ENCODE measurements at regions not wholly inside any gene's neighbourhood (a gene's known extent, or its start where the extent isn't known, plus 50 kb on each side); places are given as distances from the start of the nearest gene placed in this dataset.

GRCh38 chr2:223469270-223470046, 132.7 kb downstream of the SCG2 start:
- DNase-seq (ENCODE audit: low read depth), result peak; percentile 35
- H3K4me3 ChIP-seq (ENCODE audit: control insufficient read depth, low read depth, low read length), result no peak overlapping the region
- TF ChIP-seq CTCF (IDR thresholded peaks at IDR 0.05; ENCODE audit: control insufficient read depth, insufficient read depth, low read depth, low read length, missing control alignments), result no peak

GRCh38 chr2:223470602-223471001, 131.6 kb downstream of the SCG2 start:
- no peak for DNase-seq (ENCODE audit: low read depth)
- no peak overlapping the region for H3K4me3 ChIP-seq (ENCODE audit: control insufficient read depth, low read depth, low read length)
- no peak for TF ChIP-seq CTCF (IDR thresholded peaks at IDR 0.05; ENCODE audit: control insufficient read depth, insufficient read depth, low read depth, low read length, missing control alignments)

GRCh38 chr2:223472771-223473170, 129.4 kb downstream of the SCG2 start:
- no peak overlapping the region for H3K4me3 ChIP-seq (ENCODE audit: control insufficient read depth, low read depth, low read length)
- DNase-seq (ENCODE audit: low read depth), result no peak
- no peak for TF ChIP-seq CTCF (IDR thresholded peaks at IDR 0.05; ENCODE audit: control insufficient read depth, insufficient read depth, low read depth, low read length, missing control alignments)

GRCh38 chr2:223474893-223475292, 127.3 kb downstream of the SCG2 start:
- TF ChIP-seq CTCF (IDR thresholded peaks at IDR 0.05; ENCODE audit: control insufficient read depth, insufficient read depth, low read depth, low read length, missing control alignments), result no peak
- DNase-seq (ENCODE audit: low read depth), result no peak
- no peak overlapping the region for H3K4me3 ChIP-seq (ENCODE audit: control insufficient read depth, low read depth, low read length)

- no peak for TF ChIP-seq CTCF (IDR thresholded peaks at IDR 0.05; ENCODE audit: control insufficient read depth, insufficient read depth, low read depth, low read length, missing control alignments)
- no peak overlapping the region for H3K4me3 ChIP-seq (ENCODE audit: control insufficient read depth, low read depth, low read length)
- no peak for DNase-seq (ENCODE audit: low read depth)
Observed at GRCh38 chr2:223475901-223476300, 126.3 kb downstream of the SCG2 start.

GRCh38 chr2:223477318-223477717, 124.8 kb downstream of the SCG2 start:
- DNase-seq (ENCODE audit: low read depth), result no peak
- no peak for TF ChIP-seq CTCF (IDR thresholded peaks at IDR 0.05; ENCODE audit: control insufficient read depth, insufficient read depth, low read depth, low read length, missing control alignments)
- no peak overlapping the region for H3K4me3 ChIP-seq (ENCODE audit: control insufficient read depth, low read depth, low read length)

Measured in AG09309 (cell line).